K562 (cell line): ENCODE measurements at regions not wholly inside any gene's neighbourhood (a gene's known extent, or its start where the extent isn't known, plus 50 kb on each side); places are given as distances from the start of the nearest gene placed in this dataset.

Experiments
- ATAC-seq: fragments of 200-7000 bp; cut with Tn5 transposase; 3 replicates; pipeline ENCODE4 v1.9.1; 2020; ENCODE audit warnings: moderate library complexity
- BruUV-seq: library from RNA; stranded (reverse); fragments of 400-500 nt; replicated peaks from 2 replicates; lab custom pipeline; 2021; lab: Mats Ljungman, UMichigan
- CTCF ChIA-PET: fragments of 300-600 bp; formaldehyde crosslinking; extraction: SDS; loops from one replicate; lab custom pipeline; 2021; ENCODE audit warnings: low intra/inter-chr PET ratio; lab: Yijun Ruan, JAX
- POLR2A ChIA-PET: fragments of 300-600, 350-650 bp; sonication (Branson Sonifier 250); formaldehyde crosslinking; extraction: SDS; loops from one replicate; lab custom pipeline; 2021; ENCODE audit warnings: antibody characterized with exemption, inconsistent platforms; lab: Yijun Ruan, JAX
- DNase-seq, 4 experiments: peaks; one replicate each; pipeline versions ENCODE4 v3.0.0 to v3.0.0-alpha.2; 2011 to 2018; ENCODE audit warnings: low spot score in 3 of 4, mixed read lengths in 3 of 4; ENCODE audit errors: extremely low read depth in 1 of 4
- FAIRE-seq: peaks from 2 replicates; lab custom pipeline; 2011; peaks lifted over from hg19 to GRCh38; lab: Jason Lieb, UNC
- H2AFZ ChIP-seq: 2 replicates; pipeline ENCODE4 v1.6.0; 2011; ENCODE audit warnings: low read depth, low read length, control low read depth, inconsistent platforms
- H3K27ac ChIP-seq: fragments of 200-600 bp; 3 replicates; pipeline ENCODE4 v1.8.0; 2011; ENCODE audit warnings: low read depth, mild to moderate bottlenecking, control low read depth, inconsistent platforms, low read length, moderate library complexity, mixed read lengths; ENCODE audit errors: extremely low read depth
- H3K27me3 ChIP-seq, 2 experiments: fragments of 300-600 bp in 1 of 2; 2 replicates in 1 of 2; 3 replicates in 1 of 2; pipeline versions ENCODE4 v1.6.0 to v1.8.0; 2011; ENCODE audit warnings: inconsistent platforms in 2 of 2, low read length in 2 of 2, mild to moderate bottlenecking in 1 of 2, mixed read lengths in 1 of 2, moderate library complexity in 1 of 2; ENCODE audit not compliant: control insufficient read depth in 2 of 2, insufficient read depth in 2 of 2
- H3K36me3 ChIP-seq: fragments of 300-600 bp; 3 replicates; pipeline ENCODE4 v1.8.0; 2011; ENCODE audit warnings: mild to moderate bottlenecking, low read length, inconsistent platforms; ENCODE audit not compliant: control insufficient read depth, insufficient read depth
- H3K4me1 ChIP-seq, 2 experiments: fragments of 200-600 bp in 1 of 2; replicated peaks in 1 of 2; 2 replicates in 1 of 2; 3 replicates in 1 of 2; pipeline versions ENCODE4 v1.5.1 to v1.8.0; 2011; ENCODE audit warnings: inconsistent platforms in 2 of 2, low read length in 2 of 2, mild to moderate bottlenecking in 1 of 2, mixed read lengths in 1 of 2, moderate library complexity in 1 of 2; ENCODE audit not compliant: control insufficient read depth in 2 of 2, insufficient read depth in 2 of 2
- H3K4me2 ChIP-seq: 2 replicates; pipeline ENCODE4 v1.6.1; 2011; ENCODE audit warnings: low read length, control low read depth, inconsistent platforms, mixed read lengths; ENCODE audit not compliant: insufficient read depth
- H3K4me3 ChIP-seq: fragments of 200-600 bp; sonication (generic), shearing (Covaris generic); 2 replicates; pipeline ENCODE4 v1.5.1; 2016; ENCODE audit warnings: control low read depth, inconsistent platforms
- H3K79me2 ChIP-seq: fragments of 200-600 bp; 3 replicates; pipeline ENCODE4 v1.8.0; 2011; ENCODE audit warnings: low read length, inconsistent platforms; ENCODE audit not compliant: control insufficient read depth, insufficient read depth
- H3K9ac ChIP-seq, 2 experiments: 2 replicates each; pipeline versions ENCODE4 v1.6.0 to v1.6.1; 2011; ENCODE audit warnings: low read depth in 2 of 2, low read length in 2 of 2, control low read depth in 1 of 2, inconsistent platforms in 1 of 2, mild to moderate bottlenecking in 1 of 2, mixed read lengths in 1 of 2; ENCODE audit not compliant: insufficient read depth in 1 of 2
- H3K9me1 ChIP-seq: one replicate; pipeline ENCODE4 v1.6.0; 2011; ENCODE audit warnings: inconsistent platforms, mild to moderate bottlenecking, low read length, moderate library complexity; ENCODE audit not compliant: control insufficient read depth, insufficient read depth
- H3K9me3 ChIP-seq: replicated peaks from 2 replicates; pipeline ENCODE4 v1.5.1; 2011; ENCODE audit warnings: low read depth, low read length, inconsistent platforms; ENCODE audit not compliant: control insufficient read depth, insufficient read depth
- H4K20me1 ChIP-seq: replicated peaks from 2 replicates; pipeline ENCODE4 v1.6.1; 2011; ENCODE audit warnings: low read length, inconsistent platforms, mixed read lengths; ENCODE audit not compliant: control insufficient read depth, insufficient read depth
- CBX3 ChIP-seq, 2 experiments: IDR thresholded peaks; 1 replicate in 1 of 2; 2 replicates in 1 of 2; pipeline ENCODE4 v1.6.1; 2012; ENCODE audit warnings: inconsistent platforms in 2 of 2, low read length in 2 of 2, borderline replicate concordance in 1 of 2, control low read depth in 1 of 2
- E2F8 ChIP-seq: fragments of 450-650 bp; IDR thresholded peaks from 2 replicates; pipeline ENCODE4 v1.7.1; 2018; ENCODE audit warnings: mild to moderate bottlenecking, low read depth; ENCODE audit not compliant: partially characterized antibody
- EGR1 ChIP-seq: fragments of 450-650 bp; conservative IDR thresholded peaks from 2 replicates; pipeline ENCODE4 v1.6.1; 2017; ENCODE audit warnings: mild to moderate bottlenecking
- MCM2 ChIP-seq: fragments of 450-650 bp; IDR thresholded peaks from 2 replicates; pipeline ENCODE4 v1.6.1; 2017; ENCODE audit warnings: low read depth, mild to moderate bottlenecking
- SPI1 ChIP-seq: IDR thresholded peaks from 2 replicates; pipeline ENCODE4 v1.6.1; 2011; ENCODE audit warnings: low read depth, low read length, control low read depth, borderline replicate concordance
- SRSF3 ChIP-seq: fragments of 200-400 bp; formaldehyde crosslinking; IDR thresholded peaks from 2 replicates; pipeline ENCODE4 v1.6.1; 2016; ENCODE audit warnings: mild to moderate bottlenecking, low read length, moderate library complexity; ENCODE audit not compliant: insufficient read depth
- ZBTB11 ChIP-seq, 3 experiments: fragments of 200-800 bp in 1 of 3; fragments of 250-450 bp in 1 of 3; fragments of 450-650 bp in 1 of 3; sonication (Bioruptor Pico) in 1 of 3; sonication (Bioruptor generic) in 1 of 3; formaldehyde crosslinking in 1 of 3; IDR thresholded peaks; 2 replicates each; pipeline versions ENCODE4 v1.6.1 to v1.8.0; 2016 to 2022; ENCODE audit warnings: mild to moderate bottlenecking in 2 of 3, missing genetic modification characterization in 2 of 3, missing compliant biosample characterization in 1 of 3, moderate library complexity in 1 of 3
- ZBTB17 ChIP-seq: fragments of 450-650 bp; formaldehyde crosslinking; IDR thresholded peaks from 2 replicates; pipeline ENCODE4 v1.4.0; 2020; ENCODE audit warnings: mild to moderate bottlenecking
- ZNF175 ChIP-seq: fragments of 200-800 bp; sonication (Bioruptor generic); IDR thresholded peaks from 2 replicates; pipeline ENCODE4 v1.6.1; 2016; ENCODE audit warnings: low read depth, mild to moderate bottlenecking, missing genetic modification characterization, missing compliant biosample characterization
- ZNF609 ChIP-seq: sonication (generic); formaldehyde crosslinking; IDR thresholded peaks from 2 replicates; pipeline ENCODE4 v1.8.1; 2023; ENCODE audit warnings: missing genetic modification reagents, mild to moderate bottlenecking, borderline replicate concordance
- WGBS: fragments of 100-300 bp; shearing (Covaris generic); methylation state at CpG from one replicate; pipeline ENCODE4 v1.1.6; 2016; ENCODE audit warnings: low coverage, mixed read lengths; ENCODE audit not compliant: insufficient coverage; ENCODE audit errors: missing lambda C conversion rate; 5-methylcytosine and 5-hydroxymethylcytosine counted together
- in situ Hi-C: fragments of 300-500 bp; cut with MboI; formaldehyde crosslinking; loops from 4 replicates; pipeline ENCODE4 v1.15.0; 2018; ENCODE audit warnings: inconsistent platforms, mixed read lengths
- intact Hi-C: fragments of 100-400 bp; cut with micrococcal nuclease; formaldehyde crosslinking; loops from 2 replicates; pipeline ENCODE4 v1.14.2; 2022

DNA sequence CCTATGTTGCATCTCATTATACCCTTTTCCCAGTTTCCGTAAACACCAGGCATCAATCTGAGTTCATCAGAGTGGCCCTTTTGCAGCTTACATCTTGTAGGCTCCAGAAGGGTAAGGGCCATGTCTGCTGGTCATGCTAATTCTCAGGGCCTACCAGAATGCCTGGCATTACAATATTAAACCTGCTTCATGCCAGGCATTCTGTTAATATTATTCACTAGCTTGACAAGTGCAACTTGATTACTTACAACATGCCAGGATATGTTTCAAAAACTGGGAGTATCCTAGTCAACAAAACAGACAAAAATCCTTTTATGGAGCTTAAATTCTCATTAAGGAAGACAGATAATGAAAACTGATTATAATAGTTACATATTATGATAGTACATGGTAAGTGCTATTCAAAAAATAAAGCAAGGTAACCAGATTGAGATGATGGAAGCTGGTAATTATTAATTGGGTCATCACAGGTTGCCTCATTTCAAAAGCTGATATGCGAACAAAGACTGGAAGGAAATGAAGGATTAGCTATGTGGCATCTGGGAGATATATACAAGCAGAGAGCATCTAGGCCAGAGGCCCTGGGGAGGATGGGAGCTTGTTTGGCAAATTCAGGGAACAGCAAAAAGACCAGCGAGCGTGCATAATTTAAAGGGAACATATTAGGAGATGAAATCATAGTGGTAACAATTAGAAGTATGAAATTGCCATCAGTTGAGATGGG is 406.3 kb downstream of the DMRT2 start:
- CTCF ChIA-PET = no interaction called here
- TF ChIP-seq E2F8 (no peak), ZBTB11 (CRISPR knock-in tag; IDR thresholded peaks at IDR 0.05) (no peak), ZBTB17 (CRISPR knock-in tag) (no peak), SRSF3 (no peak), MCM2 (no peak), ZNF609 (no peak), EGR1 (no peak), SPI1 (no peak), ZNF175 (CRISPR knock-in tag) (no peak), CBX3 (IDR thresholded peaks at IDR 0.05; ENCODE audit: borderline replicate concordance in 1 of 2, low read length in 2 of 2) (no peak)

More for the DNA sequence above, 406.3 kb downstream of the DMRT2 start:
- Histone ChIP-seq H3K36me3 (no peaks in the 10 kb centered on the region), H2AFZ (no peak overlapping the region), H3K79me2 (no peaks in the 10 kb centered on the region), H3K4me1 (no peaks in the 10 kb centered on the region), H3K9ac (no peak overlapping the region), H3K9me1 (no peaks in the 10 kb centered on the region), H3K27me3 (no peaks in the 10 kb centered on the region), H3K4me3 (no peak overlapping the region), H3K4me2 (no peak overlapping the region), H3K27ac (no peak overlapping the region), H4K20me1 (no peaks in the 10 kb centered on the region), H3K9me3 (no peaks in the 10 kb centered on the region)
- FAIRE-seq (no peak), DNase-seq (no peak), ATAC-seq (no peak)
- intact Hi-C loops = no loop called here
- no TSS peak for BruUV-seq
- WGBS = 0% methylated on average over 4 of the region's 4 CpGs
- POLR2A ChIA-PET = no interaction called here
- in situ Hi-C loops = no loop called here
